Fibroblast of peridontal ligament (primary cell): ENCODE measurements at regions not wholly inside any gene's neighbourhood (a gene's known extent, or its start where the extent isn't known, plus 50 kb on each side); places are given as distances from the start of the nearest gene placed in this dataset.
"Not testable (repeated sequence)": the region's sequence is repeated elsewhere in the genome, so short reads cannot be mapped to it uniquely, and the experiment has no call there.

Experiments used
- DNase-seq: peaks from one replicate; pipeline ENCODE4 v3.0.0-alpha.2; 2010; ENCODE audit errors: extremely low read depth

DNA sequence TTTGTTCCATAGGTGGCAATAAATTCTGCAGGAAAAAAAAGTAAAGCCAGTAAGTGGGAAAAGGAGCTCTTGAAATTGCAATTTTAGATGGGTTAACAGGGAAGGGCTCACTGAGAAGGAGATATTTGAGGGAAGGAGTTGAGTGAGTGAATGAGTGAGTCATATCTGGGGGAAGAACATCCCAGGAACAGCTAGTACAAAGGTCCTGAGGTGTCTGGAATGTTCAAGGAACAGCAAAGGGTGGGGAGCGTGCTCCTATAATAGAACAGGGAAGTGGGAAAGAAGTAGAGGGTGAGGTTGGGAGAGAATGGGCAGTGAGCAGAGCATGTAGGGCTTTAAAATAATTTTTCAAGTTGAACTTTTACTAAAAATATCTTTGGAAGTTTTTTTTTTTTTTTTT is 68.0 kb upstream of the PSME4 start:
- DNase-seq = no peak

- DNase-seq = not testable (repeated sequence)
Measured at GRCh38 chr2:54031288-54031687, 60.5 kb upstream of the PSME4 start.

DNA sequence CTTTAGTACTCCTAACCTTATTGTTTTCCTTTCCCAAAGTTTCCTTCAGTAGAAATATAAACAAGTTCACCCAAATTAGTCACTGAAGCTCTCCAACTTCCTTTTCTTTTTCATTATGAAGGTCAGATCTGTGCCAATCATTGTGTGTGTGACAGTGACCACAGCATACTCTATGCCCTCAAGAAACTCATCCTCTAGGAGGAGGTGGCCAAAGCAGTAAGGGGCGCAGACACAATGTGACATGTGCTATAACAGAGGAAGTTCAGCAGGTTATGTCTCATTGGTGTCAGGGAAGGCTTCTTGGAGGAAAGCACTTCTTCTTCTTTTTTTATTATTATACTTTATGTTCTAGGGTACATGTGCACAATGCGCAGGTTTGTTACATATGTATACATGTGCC is 60.0 kb upstream of the PSME4 start:
- no peak for DNase-seq

- no peak for DNase-seq
Measured at GRCh38 chr2:54030396-54030741, 59.6 kb upstream of the PSME4 start.

DNA sequence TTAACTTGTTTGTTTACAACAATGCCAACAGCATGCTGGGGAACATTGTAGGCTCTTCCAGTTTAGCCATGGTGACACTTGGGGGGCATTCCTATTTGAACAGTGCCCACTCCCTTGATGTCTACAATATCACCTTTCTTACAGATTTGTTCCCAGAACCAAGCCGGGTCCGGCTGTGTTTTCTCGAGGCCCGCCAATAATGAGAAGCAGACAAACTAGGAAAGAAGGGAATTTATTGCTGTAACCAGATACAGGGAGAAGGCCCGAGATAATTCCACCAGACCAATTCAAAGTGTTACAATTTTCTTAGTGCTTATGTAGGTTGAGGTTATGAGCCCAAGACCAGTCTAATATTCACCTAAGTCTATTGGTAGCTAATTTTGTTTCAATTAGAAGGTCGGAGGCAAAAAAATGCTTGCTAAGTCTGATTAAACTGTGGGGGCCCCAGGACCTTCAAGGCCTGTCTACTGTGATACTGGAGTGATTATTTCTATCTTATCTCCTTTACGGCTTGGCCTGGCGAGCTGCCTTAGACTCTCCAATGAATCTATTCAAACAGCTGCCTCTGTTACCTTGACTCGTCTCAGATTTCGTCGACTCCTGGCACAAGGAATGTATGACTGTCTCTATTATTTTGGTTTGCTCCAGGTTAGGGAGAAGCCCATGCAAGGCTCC is 59.1 kb upstream of the PSME4 start:
- no peak for DNase-seq

DNA sequence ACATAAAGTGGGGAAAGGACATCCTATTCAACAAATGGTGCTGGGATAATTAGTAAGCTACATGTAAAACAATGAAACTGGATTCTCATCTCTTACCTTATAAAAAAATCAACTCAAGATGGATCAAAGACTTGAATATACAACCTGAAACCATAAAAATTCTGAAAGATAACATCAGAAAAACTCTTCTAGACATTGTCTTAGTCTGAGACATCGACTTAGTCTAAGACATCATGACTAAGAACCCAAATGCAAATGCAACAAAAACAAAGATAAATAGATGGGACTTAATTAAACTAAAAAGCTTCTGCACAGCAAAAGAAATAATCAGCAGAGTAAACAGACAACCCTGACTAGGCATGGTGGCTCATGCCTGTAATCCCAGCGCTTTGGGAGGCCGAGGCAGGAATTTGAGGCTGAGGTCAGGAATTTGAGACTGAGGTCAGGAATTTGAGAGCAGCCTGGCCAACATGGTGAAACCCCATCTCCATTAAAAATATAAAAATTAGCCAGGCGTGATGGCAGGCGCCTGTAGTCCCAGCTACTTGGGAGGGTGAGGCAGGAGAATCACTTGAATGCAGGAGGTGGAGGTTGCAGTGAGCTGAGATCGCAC is 54.8 kb upstream of the PSME4 start:
- DNase-seq = not testable (repeated sequence)

DNA sequence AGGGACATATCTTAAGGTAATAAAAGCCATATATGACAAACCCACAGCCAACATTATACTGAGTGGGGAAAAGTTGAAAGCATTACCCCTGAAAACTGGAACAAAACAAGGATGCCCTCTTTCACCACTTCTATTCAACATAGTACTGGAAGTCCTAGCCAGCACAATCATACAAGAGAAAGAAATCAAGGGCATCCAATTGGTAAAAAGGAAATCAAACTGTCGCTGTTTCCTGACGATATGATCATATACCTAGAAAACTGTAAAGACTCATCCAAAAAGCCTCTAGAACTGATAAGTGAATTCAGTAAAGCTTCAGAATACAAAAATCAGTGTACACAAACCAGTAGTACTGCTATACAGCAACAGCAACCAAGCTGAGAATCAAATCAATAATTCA is 53.8 kb upstream of the PSME4 start:
- no peak for DNase-seq

DNA sequence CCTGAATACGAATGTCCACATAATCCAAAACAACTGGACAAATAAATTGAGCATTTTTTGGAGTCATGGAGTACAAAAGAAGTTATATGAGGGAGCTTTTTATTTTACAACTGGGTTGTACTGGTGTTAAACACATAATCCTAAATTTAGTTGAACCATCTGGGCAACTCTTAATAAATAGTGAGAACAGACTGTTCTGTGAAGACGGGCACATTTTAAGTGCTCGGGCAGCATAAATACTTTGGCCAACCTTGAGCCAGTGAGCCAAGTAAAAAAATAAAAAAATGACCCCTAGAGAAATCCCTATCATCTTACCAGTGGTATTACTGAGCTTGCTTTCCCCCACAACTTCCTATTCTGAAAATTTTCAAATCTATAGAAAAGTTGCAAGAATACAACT is 50.9 kb upstream of the PSME4 start:
- DNase-seq = no peak

GRCh38 chr2:54020793-54021414 is 50.1 kb upstream of the PSME4 start:
- DNase-seq = no peak
